ENCODE measurements at regions not wholly inside any gene's neighbourhood (a gene's known extent, or its start where the extent isn't known, plus 50 kb on each side); places are given as distances from the start of the nearest gene placed in this dataset.

DNA sequence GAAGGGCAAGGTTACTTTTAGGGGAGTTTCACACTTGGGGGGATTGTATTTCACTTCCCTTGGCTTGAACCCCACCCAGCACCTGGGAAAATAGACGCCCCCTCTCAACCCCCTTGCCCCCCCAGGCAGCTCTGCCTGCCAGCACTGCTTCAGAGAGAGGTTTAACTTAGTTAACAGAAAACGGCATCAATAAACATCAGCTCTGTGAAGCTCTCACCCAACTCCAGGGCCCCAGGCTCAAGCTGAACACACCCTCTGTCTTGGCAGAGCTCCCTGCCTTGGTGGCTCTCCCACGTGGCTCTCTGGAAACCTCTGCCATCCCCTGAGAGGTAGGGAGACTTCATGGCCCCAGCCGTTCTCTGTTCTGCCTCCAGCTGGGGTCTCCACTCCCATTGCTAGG lies 244.1 kb downstream of the ACKR3 start:
- Histone ChIP-seq H3K4me2 (no peak overlapping the region), H3K9me3 (ENCODE audit: low read depth) (peaks cover 10% of the 10 kb centered on the region), H3K79me2 (no peaks in the 10 kb centered on the region), H3K9me2 (replicated peaks; ENCODE audit: insufficient read depth) (no peaks in the 10 kb centered on the region), H2AFZ (no peak overlapping the region), H3K27me3 (no peaks in the 10 kb centered on the region), H4K20me1 (ENCODE audit: insufficient read depth, poor library complexity, severe bottlenecking) (no peaks in the 10 kb centered on the region), H3K36me3 (replicated peaks; ENCODE audit: insufficient read depth, low read depth) (no peaks in the 10 kb centered on the region), H3K27ac (no peak overlapping the region), H3K4me3 (no peak overlapping the region), H3K4me1 (ENCODE audit: insufficient read depth) (peaks cover 4% of the 10 kb centered on the region)
- no peak for TF ChIP-seq EZH2 (IDR thresholded peaks at IDR 0.05; ENCODE audit: borderline replicate concordance)
- no peak for TF ChIP-seq EZH2phosphoT487 (IDR thresholded peaks at IDR 0.05; ENCODE audit: low read depth, severe bottlenecking, unreplicated experiment)
- TF ChIP-seq, protein P1, sequence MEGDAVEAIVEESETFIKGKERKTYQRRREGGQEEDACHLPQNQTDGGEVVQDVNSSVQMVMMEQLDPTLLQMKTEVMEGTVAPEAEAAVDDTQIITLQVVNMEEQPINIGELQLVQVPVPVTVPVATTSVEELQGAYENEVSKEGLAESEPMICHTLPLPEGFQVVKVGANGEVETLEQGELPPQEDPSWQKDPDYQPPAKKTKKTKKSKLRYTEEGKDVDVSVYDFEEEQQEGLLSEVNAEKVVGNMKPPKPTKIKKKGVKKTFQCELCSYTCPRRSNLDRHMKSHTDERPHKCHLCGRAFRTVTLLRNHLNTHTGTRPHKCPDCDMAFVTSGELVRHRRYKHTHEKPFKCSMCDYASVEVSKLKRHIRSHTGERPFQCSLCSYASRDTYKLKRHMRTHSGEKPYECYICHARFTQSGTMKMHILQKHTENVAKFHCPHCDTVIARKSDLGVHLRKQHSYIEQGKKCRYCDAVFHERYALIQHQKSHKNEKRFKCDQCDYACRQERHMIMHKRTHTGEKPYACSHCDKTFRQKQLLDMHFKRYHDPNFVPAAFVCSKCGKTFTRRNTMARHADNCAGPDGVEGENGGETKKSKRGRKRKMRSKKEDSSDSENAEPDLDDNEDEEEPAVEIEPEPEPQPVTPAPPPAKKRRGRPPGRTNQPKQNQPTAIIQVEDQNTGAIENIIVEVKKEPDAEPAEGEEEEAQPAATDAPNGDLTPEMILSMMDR (IDR thresholded peaks at IDR 0.05; ENCODE audit: poor library complexity), result no peak
- no peak for DNase-seq (ENCODE audit: low spot score)
- WGBS (ENCODE audit: low lambda C conversion rate, missing lambda C conversion rate), result 60% methylated on average over 3 of the region's 4 CpGs

DNA sequence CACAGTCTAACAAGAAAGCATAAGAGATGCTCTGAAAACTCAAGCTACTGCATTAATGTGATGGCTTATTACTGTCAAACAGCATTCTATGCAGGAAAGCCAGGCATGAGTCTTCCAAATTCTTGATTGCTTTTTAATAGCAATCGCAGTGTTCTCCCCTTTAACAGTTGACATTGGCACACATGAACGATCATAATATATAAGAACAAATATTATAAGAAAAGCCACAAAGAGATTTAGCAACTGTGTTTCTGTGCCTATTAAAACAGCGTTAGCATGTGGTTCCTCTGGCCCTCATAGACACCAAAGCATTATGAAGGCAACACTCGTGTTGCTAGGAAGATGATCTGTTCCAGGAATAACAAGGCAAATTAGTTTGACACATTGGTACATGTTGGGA lies 245.0 kb downstream of the ACKR3 start:
- H3K27me3 ChIP-seq, result no peaks in the 10 kb centered on the region
- TF ChIP-seq EZH2 (IDR thresholded peaks at IDR 0.05; ENCODE audit: borderline replicate concordance), result no peak
- TF ChIP-seq, protein P1 (IDR thresholded peaks at IDR 0.05; ENCODE audit: poor library complexity), result no peak
- TF ChIP-seq EZH2phosphoT487 (IDR thresholded peaks at IDR 0.05; ENCODE audit: low read depth, severe bottlenecking, unreplicated experiment), result no peak
- WGBS (ENCODE audit: low lambda C conversion rate, missing lambda C conversion rate), result 94% methylated on average over 4 of the region's 4 CpGs

DNA sequence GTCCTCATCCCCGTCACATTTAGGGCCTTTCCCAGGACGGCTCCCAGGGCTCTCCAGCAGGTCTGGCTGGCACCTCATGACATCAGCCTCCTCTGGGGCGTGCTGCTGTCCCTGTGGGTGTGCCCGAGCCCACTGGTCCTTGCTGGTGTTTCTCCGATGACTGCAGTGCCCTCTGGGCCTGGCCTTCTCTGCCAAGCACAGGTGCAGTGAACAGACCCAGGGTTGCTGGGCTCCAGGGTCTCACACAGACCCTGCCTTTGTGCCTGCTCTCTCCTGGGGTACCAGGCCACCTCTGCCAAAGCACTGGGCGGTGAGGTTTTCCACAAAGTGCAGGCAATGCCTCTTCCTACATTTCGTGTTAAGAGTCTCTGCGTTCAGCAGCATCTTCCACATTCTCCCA lies 246.1 kb downstream of the ACKR3 start:
- Histone ChIP-seq H3K4me2 (no peak overlapping the region), H4K20me1 (ENCODE audit: insufficient read depth, poor library complexity, severe bottlenecking) (no peaks in the 10 kb centered on the region), H3K9me2 (replicated peaks; ENCODE audit: insufficient read depth) (no peaks in the 10 kb centered on the region), H3K79me2 (no peaks in the 10 kb centered on the region), H3K27me3 (no peaks in the 10 kb centered on the region), H3K9me3 (ENCODE audit: low read depth) (no peaks in the 10 kb centered on the region), H3K4me1 (ENCODE audit: insufficient read depth) (peaks cover 4% of the 10 kb centered on the region), H3K27ac (no peak overlapping the region), H3K4me3 (no peak overlapping the region), H2AFZ (no peak overlapping the region), H3K36me3 (replicated peaks; ENCODE audit: insufficient read depth, low read depth) (no peaks in the 10 kb centered on the region)
- 96% methylated on average over 8 of the region's 8 CpGs for WGBS (ENCODE audit: low lambda C conversion rate, missing lambda C conversion rate)
- DNase-seq (ENCODE audit: low spot score), result no peak
- TF ChIP-seq, protein P1 (IDR thresholded peaks at IDR 0.05; ENCODE audit: poor library complexity), result no peak
- TF ChIP-seq EZH2phosphoT487 (IDR thresholded peaks at IDR 0.05; ENCODE audit: low read depth, severe bottlenecking, unreplicated experiment) (no peak), EZH2 (IDR thresholded peaks at IDR 0.05; ENCODE audit: borderline replicate concordance) (no peak)

More for the DNA sequence above, 245.0 kb downstream of the ACKR3 start:
- no peak overlapping the region for H3K4me2 ChIP-seq
- no peaks in the 10 kb centered on the region for H3K79me2 ChIP-seq
- no peak overlapping the region for H3K27ac ChIP-seq
- no peaks in the 10 kb centered on the region for H3K9me2 ChIP-seq (replicated peaks; ENCODE audit: insufficient read depth)
- DNase-seq (ENCODE audit: low spot score), result no peak
- H4K20me1 ChIP-seq (ENCODE audit: insufficient read depth, poor library complexity, severe bottlenecking), result no peaks in the 10 kb centered on the region
- H3K4me1 ChIP-seq (ENCODE audit: insufficient read depth), result peaks cover 4% of the 10 kb centered on the region
- no peak overlapping the region for H3K4me3 ChIP-seq
- H3K36me3 ChIP-seq (replicated peaks; ENCODE audit: insufficient read depth, low read depth), result no peaks in the 10 kb centered on the region
- H3K9me3 ChIP-seq (ENCODE audit: low read depth), result peaks cover 6% of the 10 kb centered on the region
- H2AFZ ChIP-seq, result no peak overlapping the region
